NCI-H2081 (cell line): ENCODE measurements at regions not wholly inside any gene's neighbourhood (a gene's known extent, or its start where the extent isn't known, plus 50 kb on each side); places are given as distances from the start of the nearest gene placed in this dataset.
"Not testable (repeated sequence)": the region's sequence is repeated elsewhere in the genome, so short reads cannot be mapped to it uniquely, and the experiment has no call there.

Experiments used
- DNase-seq, 2 experiments: peaks; one replicate each; lab custom pipeline; 2025; lab: John Stamatoyannopoulos, UW

- DNase-seq, result no peak
Observed at GRCh38 chr12:88756153-88756552, 175.9 kb upstream of the KITLG start.

- DNase-seq, result no peak
Observed at GRCh38 chr12:88753707-88754106, 173.4 kb upstream of the KITLG start.

- DNase-seq, result no peak
Observed at GRCh38 chr12:88753066-88753465, 172.8 kb upstream of the KITLG start.

- no peak for DNase-seq
Observed at GRCh38 chr12:88752183-88752582, 171.9 kb upstream of the KITLG start.

- DNase-seq, result no peak
Observed at GRCh38 chr12:88750867-88751543, 170.7 kb upstream of the KITLG start.

- no peak for DNase-seq
Observed at GRCh38 chr12:88746386-88746785, 166.1 kb upstream of the KITLG start.

GRCh38 chr12:88743946-88744685 is 163.8 kb upstream of the KITLG start:
- no peak for DNase-seq

- no peak for DNase-seq
Observed at GRCh38 chr12:88737838-88738472, 157.7 kb upstream of the KITLG start.

- DNase-seq, result no peak
Observed at GRCh38 chr12:88736031-88736430, 155.8 kb upstream of the KITLG start.

GRCh38 chr12:88733008-88733407 is 152.7 kb upstream of the KITLG start:
- no peak for DNase-seq

GRCh38 chr12:88729196-88729595 is 148.9 kb upstream of the KITLG start:
- no peak for DNase-seq

GRCh38 chr12:88726806-88727720 is 146.8 kb upstream of the KITLG start:
- DNase-seq, result no peak

- DNase-seq, result peak in 1 of 2 experiments; percentile 2
Observed at GRCh38 chr12:88725592-88726143, 145.4 kb upstream of the KITLG start.

- no peak for DNase-seq
Observed at GRCh38 chr12:88723219-88723618, 142.9 kb upstream of the KITLG start.

GRCh38 chr12:88720785-88721650 is 140.7 kb upstream of the KITLG start:
- no peak for DNase-seq

GRCh38 chr12:88720231-88720630 is 140.0 kb upstream of the KITLG start:
- no peak for DNase-seq

GRCh38 chr12:88717188-88717587 is 136.9 kb upstream of the KITLG start:
- DNase-seq, result no peak

GRCh38 chr12:88716240-88716639 is 136.0 kb upstream of the KITLG start:
- DNase-seq, result peak in 1 of 2 experiments; percentile 10

GRCh38 chr12:88715673-88716072 is 135.4 kb upstream of the KITLG start:
- no peak for DNase-seq

GRCh38 chr12:88714263-88714882 is 134.1 kb upstream of the KITLG start:
- not testable (repeated sequence) for DNase-seq
